ENCODE measurements at regions not wholly inside any gene's neighbourhood (a gene's known extent, or its start where the extent isn't known, plus 50 kb on each side); places are given as distances from the start of the nearest gene placed in this dataset.
"Not testable (repeated sequence)": the region's sequence is repeated elsewhere in the genome, so short reads cannot be mapped to it uniquely, and the experiment has no call there.

DNA sequence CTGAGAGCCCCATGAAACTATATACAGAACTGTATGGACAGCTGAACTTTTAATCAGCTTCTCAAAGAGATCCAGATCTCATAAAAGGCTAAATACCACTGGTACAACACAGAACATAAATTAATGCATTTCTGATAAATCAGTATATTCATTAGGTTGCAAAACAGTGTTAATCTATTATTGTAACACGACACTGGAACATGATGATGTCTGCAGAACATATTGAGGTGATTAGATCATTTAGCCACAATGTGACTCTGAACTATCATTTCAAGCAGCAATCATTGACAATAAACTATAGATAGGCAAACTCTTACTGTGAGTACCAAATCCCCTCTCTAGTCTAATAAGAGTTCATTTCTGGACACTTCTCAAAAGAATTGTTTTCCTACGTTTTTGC lies 50.3 kb downstream of the GASK1B start:
- H3K27ac ChIP-seq (ENCODE audit: low read depth in 1 of 2, low read length in 2 of 2) = no peak overlapping the region
- no peaks in the 10 kb centered on the region for H3K9me3 ChIP-seq (ENCODE audit: control insufficient read depth, low read length)
- DNase-seq = no peak
- H3K4me3 ChIP-seq (ENCODE audit: low read length in 2 of 2) = no peak overlapping the region
- no peaks in the 10 kb centered on the region for H3K27me3 ChIP-seq (ENCODE audit: control insufficient read depth in 1 of 2, insufficient read depth in 2 of 2, low read length in 1 of 2)
- H3K36me3 ChIP-seq (ENCODE audit: control insufficient read depth in 1 of 2, insufficient read depth in 2 of 2, low read length in 1 of 2) = no peaks in the 10 kb centered on the region
- no peaks in the 10 kb centered on the region for H3K4me1 ChIP-seq (ENCODE audit: control insufficient read depth in 1 of 2, insufficient read depth in 2 of 2, low read length in 2 of 2)
- no peak for ATAC-seq (ENCODE audit: low FRiP score)
- WGBS, 2 donors = 76 to 78% methylated on average over 2 of the region's 2 CpGs
- intact Hi-C loops (cut with DNase I) = loop anchor here (5.0 kb wide), 3 partner anchors 40 to 130 kb away; no protein-coding TSS in a partner anchor

DNA sequence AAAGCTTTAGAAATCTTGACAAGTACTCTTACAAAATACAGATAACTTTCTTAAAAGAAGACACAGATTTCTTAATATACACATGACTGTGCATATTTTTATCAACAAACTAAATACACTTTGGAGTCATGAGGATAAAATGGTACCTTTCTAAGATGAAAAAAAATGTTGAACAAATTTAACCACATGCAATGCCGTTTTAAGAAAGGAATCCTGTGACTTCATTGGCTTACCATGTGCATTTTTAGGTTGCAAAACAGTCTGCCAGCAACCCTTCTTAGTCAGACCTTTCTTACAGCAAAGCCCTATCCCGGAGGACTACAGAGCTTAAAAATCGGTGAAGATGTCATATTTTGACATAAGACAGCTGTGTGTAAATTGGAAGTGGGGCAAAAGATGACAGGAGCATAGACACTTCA lies 51.7 kb downstream of the GASK1B start:
- H3K4me3 ChIP-seq (ENCODE audit: low read length in 2 of 2) = peak overlapping the region in 1 of 2 donors; percentile 82
- intact Hi-C loops (cut with DNase I) = loop anchor here (5.0 kb wide), 3 partner anchors 41 to 129 kb away; no protein-coding TSS in a partner anchor
- no peaks in the 10 kb centered on the region for H3K9me3 ChIP-seq (ENCODE audit: control insufficient read depth, low read length)
- H3K36me3 ChIP-seq (ENCODE audit: control insufficient read depth in 1 of 2, insufficient read depth in 2 of 2, low read length in 1 of 2) = no peaks in the 10 kb centered on the region
- WGBS, 2 donors = 3 to 4% methylated on average over 3 of the region's 3 CpGs
- ATAC-seq (ENCODE audit: low FRiP score) = peak; percentile 87
- no peaks in the 10 kb centered on the region for H3K4me1 ChIP-seq (ENCODE audit: control insufficient read depth in 1 of 2, insufficient read depth in 2 of 2, low read length in 2 of 2)
- DNase-seq = no peak
- H3K27ac ChIP-seq (ENCODE audit: low read depth in 1 of 2, low read length in 2 of 2) = no peak overlapping the region
- no peaks in the 10 kb centered on the region for H3K27me3 ChIP-seq (ENCODE audit: control insufficient read depth in 1 of 2, insufficient read depth in 2 of 2, low read length in 1 of 2)

DNA sequence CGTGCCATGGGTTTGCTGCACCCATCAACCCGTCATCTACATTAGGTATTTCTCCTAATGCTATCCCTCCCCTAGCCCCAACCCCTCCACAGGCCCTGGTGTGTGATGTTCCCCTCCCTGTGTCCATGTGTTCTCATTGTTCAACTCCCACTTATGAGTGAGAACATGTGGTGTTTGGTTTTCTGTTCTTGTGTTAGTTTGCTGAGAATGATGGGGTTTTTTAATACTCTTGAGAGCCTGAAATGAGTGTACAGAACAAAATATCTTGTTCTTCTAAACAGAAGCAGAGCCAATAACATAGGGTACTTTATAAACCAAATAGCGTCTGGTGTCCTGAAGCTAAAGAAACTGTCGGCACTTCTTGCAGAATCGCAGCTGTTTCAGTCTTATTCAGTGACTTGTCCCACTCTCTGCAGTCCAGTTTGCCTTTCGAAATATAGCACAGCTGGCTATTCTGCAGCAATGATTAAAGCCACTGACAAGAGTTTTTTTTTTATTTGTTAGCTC lies 52.1 kb downstream of the GASK1B start:
- intact Hi-C loops (cut with DNase I) = loop anchor here (5.0 kb wide), 3 partner anchors 42 to 128 kb away; no protein-coding TSS in a partner anchor
- Histone ChIP-seq H3K4me3 (ENCODE audit: low read length in 2 of 2) (peak overlapping the region; percentile 14 to 82), H3K27ac (ENCODE audit: low read depth in 1 of 2, low read length in 2 of 2) (peak overlapping the region; percentile 57 to 78)
- not testable (repeated sequence) for H3K36me3 ChIP-seq (ENCODE audit: control insufficient read depth in 1 of 2, insufficient read depth in 2 of 2, low read length in 1 of 2); H3K9me3 ChIP-seq (ENCODE audit: control insufficient read depth, low read length); DNase-seq; H3K27me3 ChIP-seq (ENCODE audit: control insufficient read depth in 1 of 2, insufficient read depth in 2 of 2, low read length in 1 of 2); H3K4me1 ChIP-seq (ENCODE audit: control insufficient read depth in 1 of 2, insufficient read depth in 2 of 2, low read length in 2 of 2)
- WGBS, 2 donors = 5 to 7% methylated on average over 6 of the region's 6 CpGs
- peak; percentile 65 for ATAC-seq (ENCODE audit: low FRiP score)

DNA sequence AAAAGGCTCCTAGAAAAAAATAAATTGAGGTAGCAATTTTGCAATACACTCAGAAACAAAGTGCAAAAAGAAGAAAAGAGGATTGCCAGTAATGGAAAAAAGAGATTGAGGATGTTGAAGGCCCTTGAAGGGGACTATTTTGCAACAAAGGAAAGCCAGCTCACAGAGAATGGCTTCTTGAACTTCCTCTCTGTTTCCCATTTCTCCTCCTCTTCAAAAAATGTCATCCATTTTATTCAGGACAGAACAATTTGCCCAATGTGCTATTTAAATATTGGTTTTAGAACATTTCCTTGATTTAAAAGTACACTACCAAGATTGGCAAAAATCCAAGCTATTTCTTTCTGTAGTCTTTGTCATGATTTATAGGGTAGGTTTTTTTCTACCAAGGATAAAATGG lies 60.2 kb downstream of the GASK1B start:
- no peak overlapping the region for H3K4me3 ChIP-seq (ENCODE audit: low read length in 2 of 2)
- no peak for DNase-seq
- no peaks in the 10 kb centered on the region for H3K27me3 ChIP-seq (ENCODE audit: control insufficient read depth in 1 of 2, insufficient read depth in 2 of 2, low read length in 1 of 2)
- H3K4me1 ChIP-seq (ENCODE audit: control insufficient read depth in 1 of 2, insufficient read depth in 2 of 2, low read length in 2 of 2) = no peaks in the 10 kb centered on the region
- H3K36me3 ChIP-seq (ENCODE audit: control insufficient read depth in 1 of 2, insufficient read depth in 2 of 2, low read length in 1 of 2) = no peaks in the 10 kb centered on the region
- H3K9me3 ChIP-seq (ENCODE audit: control insufficient read depth, low read length) = no peaks in the 10 kb centered on the region
- ATAC-seq (ENCODE audit: low FRiP score) = no peak
- no peak overlapping the region for H3K27ac ChIP-seq (ENCODE audit: low read depth in 1 of 2, low read length in 2 of 2)
- intact Hi-C loops (cut with DNase I) = no loop called here

DNA sequence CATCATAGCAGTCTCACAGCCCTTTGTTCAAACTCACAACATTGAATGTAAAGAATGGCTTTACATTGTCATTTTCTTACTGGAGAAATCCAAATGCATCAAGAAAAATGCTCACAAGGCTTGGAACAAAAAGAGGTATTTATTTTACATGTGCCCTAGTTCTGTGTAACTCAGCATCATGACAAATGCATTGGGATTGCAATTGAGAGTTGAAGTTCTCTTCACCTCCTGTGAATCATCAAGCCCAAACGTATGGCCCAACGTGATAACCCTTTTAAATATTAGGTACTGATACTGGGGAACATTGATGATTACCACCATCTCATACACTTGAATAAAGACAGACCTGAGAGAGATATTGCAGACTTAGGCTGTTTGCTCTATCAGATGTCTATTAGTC lies 61.6 kb downstream of the GASK1B start:
- no peaks in the 10 kb centered on the region for H3K4me1 ChIP-seq (ENCODE audit: control insufficient read depth in 1 of 2, insufficient read depth in 2 of 2, low read length in 2 of 2)
- ATAC-seq (ENCODE audit: low FRiP score) = no peak
- 91 to 92% methylated on average over 2 of the region's 2 CpGs for WGBS, 2 donors
- H3K9me3 ChIP-seq (ENCODE audit: control insufficient read depth, low read length) = no peaks in the 10 kb centered on the region
- H3K36me3 ChIP-seq (ENCODE audit: control insufficient read depth in 1 of 2, insufficient read depth in 2 of 2, low read length in 1 of 2) = no peaks in the 10 kb centered on the region
- H3K27me3 ChIP-seq (ENCODE audit: control insufficient read depth in 1 of 2, insufficient read depth in 2 of 2, low read length in 1 of 2) = no peaks in the 10 kb centered on the region
- H3K4me3 ChIP-seq (ENCODE audit: low read length in 2 of 2) = no peak overlapping the region
- intact Hi-C loops (cut with DNase I) = no loop called here
- no peak for DNase-seq
- no peak overlapping the region for H3K27ac ChIP-seq (ENCODE audit: low read depth in 1 of 2, low read length in 2 of 2)

DNA sequence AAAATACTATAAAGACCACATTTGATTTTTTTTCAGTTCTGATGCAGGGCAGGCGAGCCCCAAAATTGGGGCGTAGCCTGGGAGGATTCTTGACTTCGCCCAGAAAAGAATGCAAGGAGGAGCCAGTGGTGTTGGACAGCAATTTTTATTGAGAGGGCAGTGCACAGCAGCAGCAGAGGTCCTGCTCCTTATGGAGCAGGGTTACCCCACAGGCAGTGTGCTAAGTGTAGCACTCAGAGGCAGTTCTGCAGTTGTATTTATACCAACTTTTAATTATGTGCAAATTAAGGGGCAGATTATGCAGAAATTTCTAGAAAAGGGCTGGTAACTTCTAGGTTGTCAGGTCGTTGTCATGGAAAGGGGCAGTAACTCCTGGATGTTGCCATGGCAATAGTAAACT lies 69.9 kb downstream of the GASK1B start:
- DNase-seq (no peak), ATAC-seq (ENCODE audit: low FRiP score) (no peak)
- intact Hi-C loops (cut with DNase I) = no loop called here
- H3K4me1 ChIP-seq (ENCODE audit: control insufficient read depth in 1 of 2, insufficient read depth in 2 of 2, low read length in 2 of 2) = no peaks in the 10 kb centered on the region
- WGBS, 2 donors = 84 to 85% methylated on average over 4 of the region's 4 CpGs
- no peaks in the 10 kb centered on the region for H3K9me3 ChIP-seq (ENCODE audit: control insufficient read depth, low read length)
- no peak overlapping the region for H3K27ac ChIP-seq (ENCODE audit: low read depth in 1 of 2, low read length in 2 of 2)
- no peaks in the 10 kb centered on the region for H3K36me3 ChIP-seq (ENCODE audit: control insufficient read depth in 1 of 2, insufficient read depth in 2 of 2, low read length in 1 of 2)
- H3K27me3 ChIP-seq (ENCODE audit: control insufficient read depth in 1 of 2, insufficient read depth in 2 of 2, low read length in 1 of 2) = no peaks in the 10 kb centered on the region
- no peak overlapping the region for H3K4me3 ChIP-seq (ENCODE audit: low read length in 2 of 2)

DNA sequence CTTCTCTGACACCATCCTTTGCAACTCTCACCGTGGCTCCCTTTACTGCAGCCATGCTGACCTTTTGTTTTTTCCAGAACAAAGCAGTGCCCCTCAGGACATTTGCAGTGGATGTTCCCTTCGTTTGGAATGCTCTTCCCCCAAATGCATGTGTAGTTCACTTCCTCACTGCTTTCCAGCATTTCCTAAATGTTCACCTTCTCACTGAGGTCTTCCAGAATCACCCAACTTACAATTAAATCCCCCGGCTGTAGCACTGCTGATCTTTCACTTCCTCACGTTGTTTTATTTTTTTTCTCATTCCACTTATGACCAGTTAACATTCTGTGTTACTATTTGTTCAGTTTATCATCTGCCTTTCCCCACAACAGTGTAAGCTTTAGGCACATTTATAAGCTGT lies 73.1 kb downstream of the GASK1B start:
- no peak for DNase-seq
- Histone ChIP-seq H3K4me3 (ENCODE audit: low read length in 2 of 2) (no peak overlapping the region), H3K27me3 (ENCODE audit: control insufficient read depth in 1 of 2, insufficient read depth in 2 of 2, low read length in 1 of 2) (no peaks in the 10 kb centered on the region), H3K27ac (ENCODE audit: low read depth in 1 of 2, low read length in 2 of 2) (no peak overlapping the region), H3K9me3 (ENCODE audit: control insufficient read depth, low read length) (no peaks in the 10 kb centered on the region), H3K4me1 (ENCODE audit: control insufficient read depth in 1 of 2, insufficient read depth in 2 of 2, low read length in 2 of 2) (no peaks in the 10 kb centered on the region), H3K36me3 (ENCODE audit: control insufficient read depth in 1 of 2, insufficient read depth in 2 of 2, low read length in 1 of 2) (no peaks in the 10 kb centered on the region)
- no peak for ATAC-seq (ENCODE audit: low FRiP score)
- intact Hi-C loops (cut with DNase I) = no loop called here
- 52 to 55% methylated on average over 4 of the region's 4 CpGs for WGBS, 2 donors

DNA sequence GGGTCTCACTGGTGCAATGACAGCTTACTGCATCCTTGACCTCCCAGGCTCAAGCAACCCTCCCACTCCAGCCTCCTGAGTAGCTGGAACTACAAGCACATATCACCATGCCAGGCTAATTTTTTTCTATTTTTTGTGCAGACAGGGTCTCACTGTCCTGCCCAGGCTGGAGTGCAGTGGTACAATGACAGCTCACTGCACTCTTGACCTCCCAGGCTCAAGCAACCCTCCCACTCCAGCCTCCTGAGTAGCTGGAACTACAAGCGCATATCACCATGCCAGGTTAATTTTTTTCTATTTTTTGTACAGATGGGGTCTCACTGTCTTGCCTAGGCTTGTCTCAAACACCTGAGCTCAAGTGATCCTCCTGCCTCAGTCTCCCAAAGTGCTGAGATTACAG lies 74.0 kb downstream of the GASK1B start:
- 99 to 100% methylated on average over 1 of the region's 1 CpG for WGBS, 2 donors
- DNase-seq (no peak), ATAC-seq (ENCODE audit: low FRiP score) (no peak)
- intact Hi-C loops (cut with DNase I) = no loop called here
- Histone ChIP-seq H3K4me1 (ENCODE audit: control insufficient read depth in 1 of 2, insufficient read depth in 2 of 2, low read length in 2 of 2) (no peaks in the 10 kb centered on the region), H3K27ac (ENCODE audit: low read depth in 1 of 2, low read length in 2 of 2) (no peak overlapping the region), H3K4me3 (ENCODE audit: low read length in 2 of 2) (no peak overlapping the region), H3K27me3 (ENCODE audit: control insufficient read depth in 1 of 2, insufficient read depth in 2 of 2, low read length in 1 of 2) (no peaks in the 10 kb centered on the region), H3K36me3 (ENCODE audit: control insufficient read depth in 1 of 2, insufficient read depth in 2 of 2, low read length in 1 of 2) (no peaks in the 10 kb centered on the region), H3K9me3 (ENCODE audit: control insufficient read depth, low read length) (no peaks in the 10 kb centered on the region)

DNA sequence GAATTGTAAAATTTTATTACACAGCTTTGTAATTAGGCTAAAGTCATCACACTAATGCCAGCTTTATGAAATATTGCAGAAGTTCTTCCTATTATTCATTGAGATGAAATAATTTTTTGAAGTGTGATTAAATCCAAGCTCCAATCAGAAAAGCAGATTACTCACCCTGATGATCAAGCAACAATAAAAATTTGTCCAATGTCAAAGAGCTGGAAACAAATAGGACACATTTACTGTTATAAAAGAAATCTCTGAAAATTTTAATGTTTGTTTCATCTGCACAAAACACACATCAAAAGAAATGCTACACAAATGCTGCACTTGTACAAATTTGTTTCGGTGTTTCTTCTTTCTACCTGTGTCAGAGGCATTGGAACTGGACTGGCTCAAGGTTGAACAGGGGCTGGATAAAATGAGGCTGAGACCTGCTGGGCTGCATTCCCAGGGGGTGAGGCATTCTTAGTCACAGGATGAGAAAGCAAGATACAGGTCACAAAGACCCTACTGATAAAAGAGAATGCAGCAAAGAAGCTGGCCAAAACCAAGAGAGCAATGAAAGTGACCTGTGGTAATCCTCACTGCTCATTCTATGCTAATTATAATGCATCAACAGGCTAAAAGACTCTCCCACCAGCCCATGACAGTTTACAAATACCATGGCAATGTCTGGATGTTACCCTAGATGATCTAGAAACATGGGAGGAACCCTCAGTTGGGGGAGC lies 78.3 kb downstream of the GASK1B start:
- no peaks in the 10 kb centered on the region for H3K27me3 ChIP-seq (ENCODE audit: control insufficient read depth in 1 of 2, insufficient read depth in 2 of 2, low read length in 1 of 2)
- no peaks in the 10 kb centered on the region for H3K9me3 ChIP-seq (ENCODE audit: control insufficient read depth, low read length)
- 97 to 100% methylated on average over 1 of the region's 1 CpG for WGBS, 2 donors
- no peaks in the 10 kb centered on the region for H3K4me1 ChIP-seq (ENCODE audit: control insufficient read depth in 1 of 2, insufficient read depth in 2 of 2, low read length in 2 of 2)
- intact Hi-C loops (cut with DNase I) = no loop called here
- no peaks in the 10 kb centered on the region for H3K36me3 ChIP-seq (ENCODE audit: control insufficient read depth in 1 of 2, insufficient read depth in 2 of 2, low read length in 1 of 2)
- H3K27ac ChIP-seq (ENCODE audit: low read depth in 1 of 2, low read length in 2 of 2) = no peak overlapping the region
- DNase-seq (no peak), ATAC-seq (ENCODE audit: low FRiP score) (no peak)
- no peak overlapping the region for H3K4me3 ChIP-seq (ENCODE audit: low read length in 2 of 2)

Measured in aorta (tissue), 5 donors.